GM10248 (cell line): ENCODE measurements at regions not wholly inside any gene's neighbourhood (a gene's known extent, or its start where the extent isn't known, plus 50 kb on each side); places are given as distances from the start of the nearest gene placed in this dataset.
"Not testable (repeated sequence)": the region's sequence is repeated elsewhere in the genome, so short reads cannot be mapped to it uniquely, and the experiment has no call there.

Experiments used
- CTCF ChIA-PET: fragments of 300-600 bp; sonication (Branson Sonifier 250); formaldehyde crosslinking; extraction: SDS; loops from one replicate; lab custom pipeline; 2021; ENCODE audit warnings: antibody characterized with exemption; lab: Yijun Ruan, JAX
- POLR2A ChIA-PET: fragments of 350-650 bp; sonication (Branson Sonifier 250); formaldehyde crosslinking; extraction: SDS; loops from one replicate; lab custom pipeline; 2020; ENCODE audit warnings: antibody characterized with exemption; lab: Yijun Ruan, JAX
- DNase-seq: peaks from one replicate; pipeline ENCODE4 v3.0.0; 2012; ENCODE audit errors: extremely low spot score
- TF ChIP-seq, protein P1 (sequence below): IDR thresholded peaks from 2 replicates; pipeline ENCODE4 v1.5.1; 2012; ENCODE audit warnings: mild to moderate bottlenecking, low read depth; ENCODE audit errors: extremely low read depth, missing control alignments, control extremely low read depth

DNA sequence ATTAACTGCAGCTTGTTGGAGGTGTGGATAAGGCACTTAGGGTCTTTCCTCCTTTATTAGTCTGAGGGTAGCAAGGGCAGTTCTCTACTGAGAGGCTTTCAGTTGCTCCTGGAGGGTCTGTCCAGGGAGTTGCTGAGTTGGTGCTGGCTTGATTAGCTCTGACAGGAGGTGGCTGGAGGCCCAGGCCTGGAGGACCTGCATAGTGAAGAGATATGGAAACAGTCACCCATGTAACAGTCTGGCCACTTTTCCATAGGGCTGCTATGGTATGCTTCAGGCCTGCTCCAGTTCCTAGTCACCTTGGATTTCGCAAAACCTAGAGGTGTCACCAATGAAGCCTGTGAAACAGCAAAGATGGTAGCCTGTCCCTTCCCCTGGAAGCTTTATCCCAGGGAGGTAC is 143.3 kb upstream of the SLC38A2 start:
- TF ChIP-seq, protein P1, sequence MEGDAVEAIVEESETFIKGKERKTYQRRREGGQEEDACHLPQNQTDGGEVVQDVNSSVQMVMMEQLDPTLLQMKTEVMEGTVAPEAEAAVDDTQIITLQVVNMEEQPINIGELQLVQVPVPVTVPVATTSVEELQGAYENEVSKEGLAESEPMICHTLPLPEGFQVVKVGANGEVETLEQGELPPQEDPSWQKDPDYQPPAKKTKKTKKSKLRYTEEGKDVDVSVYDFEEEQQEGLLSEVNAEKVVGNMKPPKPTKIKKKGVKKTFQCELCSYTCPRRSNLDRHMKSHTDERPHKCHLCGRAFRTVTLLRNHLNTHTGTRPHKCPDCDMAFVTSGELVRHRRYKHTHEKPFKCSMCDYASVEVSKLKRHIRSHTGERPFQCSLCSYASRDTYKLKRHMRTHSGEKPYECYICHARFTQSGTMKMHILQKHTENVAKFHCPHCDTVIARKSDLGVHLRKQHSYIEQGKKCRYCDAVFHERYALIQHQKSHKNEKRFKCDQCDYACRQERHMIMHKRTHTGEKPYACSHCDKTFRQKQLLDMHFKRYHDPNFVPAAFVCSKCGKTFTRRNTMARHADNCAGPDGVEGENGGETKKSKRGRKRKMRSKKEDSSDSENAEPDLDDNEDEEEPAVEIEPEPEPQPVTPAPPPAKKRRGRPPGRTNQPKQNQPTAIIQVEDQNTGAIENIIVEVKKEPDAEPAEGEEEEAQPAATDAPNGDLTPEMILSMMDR, result no peak
- no peak for DNase-seq
- ChIA-PET POLR2A (no interaction called here), CTCF (interaction anchor here (1.0 to 3.2 kb wide), 2 partner anchors 11 to 19 kb away, joined by 3 to 18 read pairs; no protein-coding TSS in a partner anchor)

GRCh38 chr12:46514886-46515285 is 142.3 kb upstream of the SLC38A2 start:
- ChIA-PET CTCF (interaction anchor here (1.0 to 3.2 kb wide), 3 partner anchors 9 to 18 kb away, joined by 3 to 18 read pairs (median 5); no protein-coding TSS in a partner anchor), POLR2A (interaction anchor here (0.6 kb wide), 1 partner anchor 74 kb away, joined by 3 read pairs; no protein-coding TSS in a partner anchor)
- DNase-seq, result no peak
- TF ChIP-seq, protein P1, result no peak

- CTCF ChIA-PET, result interaction anchor here (0.7 to 1.5 kb wide), 4 partner anchors 9 to 18 kb away, joined by 3 to 4 read pairs (median 4); no protein-coding TSS in a partner anchor
- DNase-seq, POLR2A ChIA-PET: not testable (repeated sequence)
These were observed 137.7 kb upstream of the SLC38A2 start for GRCh38 chr12:46510257-46510656.

- CTCF ChIA-PET, result interaction anchor here (1.3 kb wide), 1 partner anchor 53 kb away, joined by 3 read pairs; no protein-coding TSS in a partner anchor
- TF ChIP-seq, protein P1, result no peak
- POLR2A ChIA-PET, result no interaction called here
- DNase-seq, result no peak
These were observed 136.6 kb upstream of the SLC38A2 start for GRCh38 chr12:46509135-46509534.

GRCh38 chr12:46508651-46509050 is 136.1 kb upstream of the SLC38A2 start:
- POLR2A ChIA-PET, result no interaction called here
- CTCF ChIA-PET, result interaction anchor here (1.3 kb wide), 1 partner anchor 53 kb away, joined by 3 read pairs; no protein-coding TSS in a partner anchor
- TF ChIP-seq, protein P1, result no peak
- DNase-seq, result no peak

- ChIA-PET CTCF (interaction anchor here (1.0 kb wide), 1 partner anchor 27 kb away, joined by 3 read pairs; no protein-coding TSS in a partner anchor), POLR2A (no interaction called here)
- no peak for DNase-seq
- TF ChIP-seq, protein P1, result no peak
These were observed 135.2 kb upstream of the SLC38A2 start for GRCh38 chr12:46507766-46508165.

DNA sequence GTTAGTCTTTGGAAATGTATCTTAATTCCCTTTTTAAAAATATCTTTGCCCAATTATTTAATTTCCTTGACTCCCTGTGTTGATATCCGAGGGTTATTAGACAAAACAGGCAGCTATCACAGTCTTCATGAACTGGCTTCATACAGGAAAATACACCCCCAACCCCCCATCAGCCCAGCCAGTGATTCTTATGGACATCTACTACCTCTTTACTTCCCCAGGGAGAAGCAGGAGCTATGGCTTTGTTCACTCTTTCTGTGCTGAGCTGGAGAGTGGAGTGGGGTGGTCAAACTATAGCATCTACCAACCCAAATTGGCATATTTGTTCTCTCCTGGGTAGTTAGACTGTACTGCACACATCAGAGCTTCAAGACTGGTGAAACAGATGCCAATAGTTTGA is 134.4 kb upstream of the SLC38A2 start:
- ChIA-PET POLR2A (no interaction called here), CTCF (interaction anchor here (1.0 kb wide), 1 partner anchor 26 kb away, joined by 3 read pairs; no protein-coding TSS in a partner anchor)

More for the DNA sequence above, 134.4 kb upstream of the SLC38A2 start:
- TF ChIP-seq, protein P1, result no peak
- DNase-seq, result no peak
